ENCODE measurements at regions not wholly inside any gene's neighbourhood (a gene's known extent, or its start where the extent isn't known, plus 50 kb on each side); places are given as distances from the start of the nearest gene placed in this dataset.

GRCh38 chr7:155874411-155874810 lies 62.1 kb upstream of the SHH start:
- no peak for TF ChIP-seq CTCF (IDR thresholded peaks at IDR 0.05; ENCODE audit: insufficient read depth, low read length, severe bottlenecking)
- DNase-seq (ENCODE audit: low read depth) = no peak
- no peaks in the 10 kb centered on the region for H3K27me3 ChIP-seq (ENCODE audit: control insufficient read depth, insufficient read depth, low read length)
- no peak overlapping the region for H3K4me3 ChIP-seq (ENCODE audit: low read depth, low read length)
- no peaks in the 10 kb centered on the region for H3K36me3 ChIP-seq (ENCODE audit: control insufficient read depth, insufficient read depth, low read length)
- FAIRE-seq = no peak

DNA sequence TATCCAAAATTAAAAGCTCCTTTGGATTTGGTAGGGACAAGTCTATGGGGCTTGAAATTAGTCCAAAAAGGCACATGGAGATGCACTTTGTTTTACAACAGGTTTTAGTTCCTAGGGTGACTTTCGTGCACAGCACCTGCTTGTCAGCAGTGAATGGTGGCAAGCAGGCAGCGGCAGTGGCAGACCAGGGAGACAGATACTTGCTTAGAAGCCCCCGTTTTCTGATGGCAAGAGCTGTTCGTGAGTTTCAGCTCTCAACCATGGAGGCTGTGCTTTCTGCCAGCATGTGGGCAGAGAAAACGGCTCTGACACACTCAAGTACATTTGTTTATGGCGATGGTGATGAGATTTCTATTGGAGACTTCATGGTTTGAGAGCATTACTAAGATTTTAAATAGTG lies 61.7 kb upstream of the SHH start:
- no peak for DNase-seq (ENCODE audit: low read depth)

GRCh38 chr7:155872678-155873369 lies 60.6 kb upstream of the SHH start:
- no peak overlapping the region for H3K4me3 ChIP-seq (ENCODE audit: low read depth, low read length)
- no peak for TF ChIP-seq CTCF (IDR thresholded peaks at IDR 0.05; ENCODE audit: insufficient read depth, low read length, severe bottlenecking)
- H3K27me3 ChIP-seq (ENCODE audit: control insufficient read depth, insufficient read depth, low read length) = no peaks in the 10 kb centered on the region
- no peaks in the 10 kb centered on the region for H3K36me3 ChIP-seq (ENCODE audit: control insufficient read depth, insufficient read depth, low read length)
- DNase-seq (ENCODE audit: low read depth) (no peak), FAIRE-seq (no peak)

More for the DNA sequence above, 61.7 kb upstream of the SHH start:
- H3K4me3 ChIP-seq (ENCODE audit: low read depth, low read length) = no peak overlapping the region
- H3K27me3 ChIP-seq (ENCODE audit: control insufficient read depth, insufficient read depth, low read length) = no peaks in the 10 kb centered on the region
- no peaks in the 10 kb centered on the region for H3K36me3 ChIP-seq (ENCODE audit: control insufficient read depth, insufficient read depth, low read length)
- no peak for TF ChIP-seq CTCF (IDR thresholded peaks at IDR 0.05; ENCODE audit: insufficient read depth, low read length, severe bottlenecking)
- no peak for FAIRE-seq

GRCh38 chr7:155871211-155871610 lies 58.9 kb upstream of the SHH start:
- FAIRE-seq (no peak), DNase-seq (ENCODE audit: low read depth) (no peak)
- Histone ChIP-seq H3K4me3 (ENCODE audit: low read depth, low read length) (no peak overlapping the region), H3K36me3 (ENCODE audit: control insufficient read depth, insufficient read depth, low read length) (no peaks in the 10 kb centered on the region), H3K27me3 (ENCODE audit: control insufficient read depth, insufficient read depth, low read length) (no peaks in the 10 kb centered on the region)
- no peak for TF ChIP-seq CTCF (IDR thresholded peaks at IDR 0.05; ENCODE audit: insufficient read depth, low read length, severe bottlenecking)

- no peak for TF ChIP-seq CTCF (IDR thresholded peaks at IDR 0.05; ENCODE audit: insufficient read depth, low read length, severe bottlenecking)
- Histone ChIP-seq H3K36me3 (ENCODE audit: control insufficient read depth, insufficient read depth, low read length) (no peaks in the 10 kb centered on the region), H3K27me3 (ENCODE audit: control insufficient read depth, insufficient read depth, low read length) (peaks cover 4% of the 10 kb centered on the region), H3K4me3 (ENCODE audit: low read depth, low read length) (no peak overlapping the region)
- FAIRE-seq = no peak
- no peak for DNase-seq (ENCODE audit: low read depth)
These were observed 58.3 kb upstream of the SHH start for GRCh38 chr7:155870334-155871180.

All from bronchial epithelial cell (primary cell).